ENCODE measurements at regions not wholly inside any gene's neighbourhood (a gene's known extent, or its start where the extent isn't known, plus 50 kb on each side); places are given as distances from the start of the nearest gene placed in this dataset.
"Not testable (repeated sequence)": the region's sequence is repeated elsewhere in the genome, so short reads cannot be mapped to it uniquely, and the experiment has no call there.

DNA sequence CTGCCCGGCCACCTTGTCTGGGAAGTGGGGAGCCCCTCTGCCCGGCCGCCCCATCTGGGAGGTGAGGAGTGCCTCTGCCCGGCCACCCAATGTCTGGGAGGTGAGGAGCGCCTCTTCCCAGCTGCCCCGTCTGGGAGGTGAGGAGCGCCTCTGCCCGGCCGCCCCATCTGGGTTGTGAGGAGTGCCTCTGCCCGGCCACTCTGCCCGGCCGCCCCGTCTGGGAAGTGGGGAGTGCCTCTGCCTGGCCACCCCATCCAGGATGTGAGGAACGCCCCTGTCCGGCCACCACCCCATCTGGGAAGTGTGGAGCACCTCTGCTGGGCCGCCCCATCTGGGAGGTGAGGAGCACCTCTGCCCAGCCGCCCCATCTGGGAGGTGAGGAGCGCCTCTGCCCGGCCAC, 230.6 kb upstream of the POTED start:
- not testable (repeated sequence) for TF ChIP-seq HNF4A (conservative IDR thresholded peaks at IDR 0.05); GABPA (IDR thresholded peaks at IDR 0.05 in 1 of 2, conservative IDR thresholded peaks at IDR 0.05 in 1 of 2)
- TF ChIP-seq, protein P1, sequence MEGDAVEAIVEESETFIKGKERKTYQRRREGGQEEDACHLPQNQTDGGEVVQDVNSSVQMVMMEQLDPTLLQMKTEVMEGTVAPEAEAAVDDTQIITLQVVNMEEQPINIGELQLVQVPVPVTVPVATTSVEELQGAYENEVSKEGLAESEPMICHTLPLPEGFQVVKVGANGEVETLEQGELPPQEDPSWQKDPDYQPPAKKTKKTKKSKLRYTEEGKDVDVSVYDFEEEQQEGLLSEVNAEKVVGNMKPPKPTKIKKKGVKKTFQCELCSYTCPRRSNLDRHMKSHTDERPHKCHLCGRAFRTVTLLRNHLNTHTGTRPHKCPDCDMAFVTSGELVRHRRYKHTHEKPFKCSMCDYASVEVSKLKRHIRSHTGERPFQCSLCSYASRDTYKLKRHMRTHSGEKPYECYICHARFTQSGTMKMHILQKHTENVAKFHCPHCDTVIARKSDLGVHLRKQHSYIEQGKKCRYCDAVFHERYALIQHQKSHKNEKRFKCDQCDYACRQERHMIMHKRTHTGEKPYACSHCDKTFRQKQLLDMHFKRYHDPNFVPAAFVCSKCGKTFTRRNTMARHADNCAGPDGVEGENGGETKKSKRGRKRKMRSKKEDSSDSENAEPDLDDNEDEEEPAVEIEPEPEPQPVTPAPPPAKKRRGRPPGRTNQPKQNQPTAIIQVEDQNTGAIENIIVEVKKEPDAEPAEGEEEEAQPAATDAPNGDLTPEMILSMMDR (IDR thresholded peaks at IDR 0.05; ENCODE audit: low read depth, low read length, missing input control) = not testable (repeated sequence)
- TF ChIP-seq, protein P2, sequence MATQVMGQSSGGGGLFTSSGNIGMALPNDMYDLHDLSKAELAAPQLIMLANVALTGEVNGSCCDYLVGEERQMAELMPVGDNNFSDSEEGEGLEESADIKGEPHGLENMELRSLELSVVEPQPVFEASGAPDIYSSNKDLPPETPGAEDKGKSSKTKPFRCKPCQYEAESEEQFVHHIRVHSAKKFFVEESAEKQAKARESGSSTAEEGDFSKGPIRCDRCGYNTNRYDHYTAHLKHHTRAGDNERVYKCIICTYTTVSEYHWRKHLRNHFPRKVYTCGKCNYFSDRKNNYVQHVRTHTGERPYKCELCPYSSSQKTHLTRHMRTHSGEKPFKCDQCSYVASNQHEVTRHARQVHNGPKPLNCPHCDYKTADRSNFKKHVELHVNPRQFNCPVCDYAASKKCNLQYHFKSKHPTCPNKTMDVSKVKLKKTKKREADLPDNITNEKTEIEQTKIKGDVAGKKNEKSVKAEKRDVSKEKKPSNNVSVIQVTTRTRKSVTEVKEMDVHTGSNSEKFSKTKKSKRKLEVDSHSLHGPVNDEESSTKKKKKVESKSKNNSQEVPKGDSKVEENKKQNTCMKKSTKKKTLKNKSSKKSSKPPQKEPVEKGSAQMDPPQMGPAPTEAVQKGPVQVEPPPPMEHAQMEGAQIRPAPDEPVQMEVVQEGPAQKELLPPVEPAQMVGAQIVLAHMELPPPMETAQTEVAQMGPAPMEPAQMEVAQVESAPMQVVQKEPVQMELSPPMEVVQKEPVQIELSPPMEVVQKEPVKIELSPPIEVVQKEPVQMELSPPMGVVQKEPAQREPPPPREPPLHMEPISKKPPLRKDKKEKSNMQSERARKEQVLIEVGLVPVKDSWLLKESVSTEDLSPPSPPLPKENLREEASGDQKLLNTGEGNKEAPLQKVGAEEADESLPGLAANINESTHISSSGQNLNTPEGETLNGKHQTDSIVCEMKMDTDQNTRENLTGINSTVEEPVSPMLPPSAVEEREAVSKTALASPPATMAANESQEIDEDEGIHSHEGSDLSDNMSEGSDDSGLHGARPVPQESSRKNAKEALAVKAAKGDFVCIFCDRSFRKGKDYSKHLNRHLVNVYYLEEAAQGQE (IDR thresholded peaks at IDR 0.05) = not testable (repeated sequence)

Measured in liver (tissue), 3 donors.